Kidney (tissue), 13 donors: ENCODE measurements at regions not wholly inside any gene's neighbourhood (a gene's known extent, or its start where the extent isn't known, plus 50 kb on each side); places are given as distances from the start of the nearest gene placed in this dataset.
"Not testable (repeated sequence)": the region's sequence is repeated elsewhere in the genome, so short reads cannot be mapped to it uniquely, and the experiment has no call there.

ENCODE experiments used
- DNase-seq, 5 donors: peaks; one replicate each; pipeline ENCODE4 v3.0.0-alpha.2; 2013 to 2020
- FAIRE-seq: peaks from 2 replicates; lab custom pipeline; 2012; peaks lifted over from hg19 to GRCh38; lab: Jason Lieb, UNC
- H3K27ac ChIP-seq, 2 donors: one replicate each; pipeline ENCODE4 v1.7.0; 2013; ENCODE audit warnings: low read depth in 2 of 2, low read length in 2 of 2, inconsistent platforms in 1 of 2
- H3K27me3 ChIP-seq: one replicate; pipeline ENCODE4 v1.7.1; 2013; ENCODE audit warnings: low read length, inconsistent platforms; ENCODE audit not compliant: control insufficient read depth, insufficient read depth
- H3K36me3 ChIP-seq, 3 donors: one replicate each; pipeline versions ENCODE4 v1.7.0 to v1.7.1; 2013; ENCODE audit warnings: low read length in 3 of 3, control low read depth in 1 of 3, inconsistent platforms in 1 of 3; ENCODE audit not compliant: insufficient read depth in 3 of 3, control insufficient read depth in 2 of 3
- H3K4me1 ChIP-seq, 3 donors: one replicate each; pipeline versions ENCODE4 v1.7.0 to v1.7.1; 2013; ENCODE audit warnings: low read length in 3 of 3, inconsistent platforms in 1 of 3, low read depth in 1 of 3; ENCODE audit not compliant: control insufficient read depth in 2 of 3, insufficient read depth in 2 of 3
- H3K4me3 ChIP-seq, 3 donors: one replicate each; pipeline versions ENCODE4 v1.7.0 to v1.8.1; 2013; ENCODE audit warnings: low read length in 3 of 3, control low read depth in 1 of 3, inconsistent platforms in 1 of 3
- H3K9ac ChIP-seq, 3 donors: one replicate each; pipeline versions ENCODE4 v1.7.0 to v1.7.1; 2013; ENCODE audit warnings: low read length in 3 of 3, control low read depth in 1 of 3, inconsistent platforms in 1 of 3
- H3K9me3 ChIP-seq, 3 donors: one replicate each; pipeline versions ENCODE4 v1.7.0 to v1.7.1; 2013; ENCODE audit warnings: low read length in 3 of 3, control low read depth in 1 of 3, inconsistent platforms in 1 of 3; ENCODE audit not compliant: control insufficient read depth in 2 of 3, insufficient read depth in 1 of 3
- intact Hi-C: fragments of 100-400 bp; cut with DNase I; formaldehyde crosslinking; loops from one replicate; pipeline ENCODE4 v1.11.1; 2022
- TF ChIP-seq, protein P1 (sequence below): IDR thresholded peaks from 3 replicates; pipeline ENCODE4 v1.5.1; 2012; ENCODE audit warnings: mild to moderate bottlenecking, moderate library complexity, borderline replicate concordance; ENCODE audit not compliant: insufficient read depth; ENCODE audit errors: extremely low read depth
- donor health status: control.
- donor health status: control.
- donor health status: control.
- donor health status: control.
- donor health status: control.
- donor health status: DM: yes; HTN: yes; CAD: no.
- donor health status: Normal renal cell carcinoma (clear cell type).

DNA sequence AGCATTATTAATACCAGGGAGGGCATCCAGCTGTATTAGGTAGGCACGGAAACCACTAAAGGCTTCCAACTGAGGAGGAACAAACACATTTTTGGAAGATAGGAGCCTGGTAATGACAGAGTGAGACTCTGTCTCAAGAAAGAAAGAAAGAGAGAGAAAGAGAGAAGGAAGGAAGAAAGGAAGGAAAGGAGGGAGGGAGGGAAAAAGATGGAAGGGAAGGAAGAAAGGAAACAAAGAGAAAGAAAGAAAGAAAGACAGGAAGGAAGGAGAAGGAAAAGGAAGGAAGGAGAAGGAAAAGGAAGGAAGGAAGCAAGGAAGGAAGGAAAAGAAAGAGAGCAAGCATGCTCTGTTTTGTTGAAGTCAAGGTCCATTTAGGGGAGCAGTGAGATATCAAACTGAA lies 103.8 kb upstream of the RFX8 start:
- Histone ChIP-seq H3K36me3 (no peaks in the 10 kb centered on the region), H3K27me3 (no peaks in the 10 kb centered on the region), H3K27ac (no peak overlapping the region), H3K4me1 (no peaks in the 10 kb centered on the region), H3K9ac (no peak overlapping the region), H3K9me3 (no peaks in the 10 kb centered on the region), H3K4me3 (no peak overlapping the region)
- DNase-seq (no peak), FAIRE-seq (no peak)
- intact Hi-C loops = no loop called here
- TF ChIP-seq, protein P1, sequence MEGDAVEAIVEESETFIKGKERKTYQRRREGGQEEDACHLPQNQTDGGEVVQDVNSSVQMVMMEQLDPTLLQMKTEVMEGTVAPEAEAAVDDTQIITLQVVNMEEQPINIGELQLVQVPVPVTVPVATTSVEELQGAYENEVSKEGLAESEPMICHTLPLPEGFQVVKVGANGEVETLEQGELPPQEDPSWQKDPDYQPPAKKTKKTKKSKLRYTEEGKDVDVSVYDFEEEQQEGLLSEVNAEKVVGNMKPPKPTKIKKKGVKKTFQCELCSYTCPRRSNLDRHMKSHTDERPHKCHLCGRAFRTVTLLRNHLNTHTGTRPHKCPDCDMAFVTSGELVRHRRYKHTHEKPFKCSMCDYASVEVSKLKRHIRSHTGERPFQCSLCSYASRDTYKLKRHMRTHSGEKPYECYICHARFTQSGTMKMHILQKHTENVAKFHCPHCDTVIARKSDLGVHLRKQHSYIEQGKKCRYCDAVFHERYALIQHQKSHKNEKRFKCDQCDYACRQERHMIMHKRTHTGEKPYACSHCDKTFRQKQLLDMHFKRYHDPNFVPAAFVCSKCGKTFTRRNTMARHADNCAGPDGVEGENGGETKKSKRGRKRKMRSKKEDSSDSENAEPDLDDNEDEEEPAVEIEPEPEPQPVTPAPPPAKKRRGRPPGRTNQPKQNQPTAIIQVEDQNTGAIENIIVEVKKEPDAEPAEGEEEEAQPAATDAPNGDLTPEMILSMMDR = no peak

DNA sequence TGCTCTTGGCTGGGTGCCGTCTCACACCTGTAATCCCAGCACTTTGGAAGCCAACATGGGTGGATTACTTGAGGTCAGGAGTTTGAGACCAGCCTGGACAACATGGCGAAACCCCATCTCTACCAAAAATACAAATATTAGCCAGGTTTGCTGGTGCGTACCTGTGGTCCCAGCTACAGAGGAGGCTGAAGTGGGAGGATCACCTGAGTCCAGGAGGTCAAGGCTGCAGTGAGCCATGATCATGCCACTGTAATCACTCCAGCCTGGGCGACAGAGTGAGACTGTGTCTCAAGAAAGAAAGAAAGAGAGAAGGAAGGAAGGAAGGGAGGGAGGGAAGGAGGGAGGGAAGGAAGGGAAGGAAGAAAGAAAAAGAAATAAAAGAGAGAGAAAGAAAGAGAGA lies 103.2 kb upstream of the RFX8 start:
- DNase-seq, H3K4me3 ChIP-seq, H3K36me3 ChIP-seq, H3K9me3 ChIP-seq, H3K27ac ChIP-seq, H3K4me1 ChIP-seq, H3K27me3 ChIP-seq, FAIRE-seq, intact Hi-C loops, H3K9ac ChIP-seq: not testable (repeated sequence)

DNA sequence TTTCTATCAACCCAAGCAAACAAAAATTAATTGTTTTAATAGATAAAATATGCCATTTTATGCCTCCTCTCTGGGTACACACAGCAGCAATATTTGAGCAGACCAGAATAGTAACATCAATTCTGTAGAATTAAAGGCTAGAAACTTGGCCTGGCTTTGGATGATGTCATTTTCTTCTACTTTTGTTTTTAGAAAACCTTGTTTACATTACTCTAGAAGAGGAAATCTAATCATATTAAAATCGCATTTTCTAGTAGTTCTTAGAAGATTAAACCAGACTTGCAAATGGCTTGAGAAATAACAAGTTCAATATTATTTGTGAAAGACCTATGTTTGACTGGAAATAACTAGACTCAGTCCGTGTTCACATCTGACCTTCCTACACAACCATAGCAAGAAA lies 102.3 kb upstream of the RFX8 start:
- TF ChIP-seq, protein P1 = no peak
- intact Hi-C loops = no loop called here
- no peaks in the 10 kb centered on the region for H3K36me3 ChIP-seq
- no peak overlapping the region for H3K4me3 ChIP-seq
- H3K27ac ChIP-seq = no peak overlapping the region
- no peaks in the 10 kb centered on the region for H3K27me3 ChIP-seq
- no peak for DNase-seq
- no peaks in the 10 kb centered on the region for H3K9me3 ChIP-seq
- no peak for FAIRE-seq
- no peaks in the 10 kb centered on the region for H3K4me1 ChIP-seq
- no peak overlapping the region for H3K9ac ChIP-seq

DNA sequence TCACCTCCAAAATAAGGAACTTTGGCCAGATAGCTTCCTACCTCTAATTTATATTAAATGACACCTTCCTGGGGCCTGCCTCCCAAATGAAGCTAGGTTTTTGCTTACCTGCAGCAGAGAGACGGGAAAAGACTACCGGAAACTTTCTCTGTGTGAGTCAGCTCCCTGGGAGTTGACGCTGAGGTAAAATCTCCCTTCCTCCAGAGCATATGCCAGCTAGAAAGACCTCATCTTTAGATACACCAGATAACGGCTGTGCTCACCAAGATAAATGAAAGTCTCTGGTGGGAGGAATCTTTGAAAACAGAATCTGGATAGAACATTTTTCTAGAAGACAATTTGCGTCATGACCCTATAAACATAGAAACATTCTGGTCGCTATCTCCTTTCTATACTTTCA lies 99.7 kb upstream of the RFX8 start:
- Histone ChIP-seq H3K27ac (no peak overlapping the region), H3K4me1 (no peaks in the 10 kb centered on the region), H3K9me3 (no peaks in the 10 kb centered on the region), H3K36me3 (no peaks in the 10 kb centered on the region), H3K4me3 (no peak overlapping the region), H3K9ac (no peak overlapping the region), H3K27me3 (no peaks in the 10 kb centered on the region)
- intact Hi-C loops = no loop called here
- TF ChIP-seq, protein P1 = no peak
- FAIRE-seq (no peak), DNase-seq (no peak)
